ENCODE measurements at regions not wholly inside any gene's neighbourhood (a gene's known extent, or its start where the extent isn't known, plus 50 kb on each side); places are given as distances from the start of the nearest gene placed in this dataset.

GRCh38 chr15:69727121-69727924, 274.7 kb downstream of the RPLP1 start:
- TF ChIP-seq YY1 (IDR thresholded peaks at IDR 0.05; ENCODE audit: low read depth) (no peak), EGR1 (IDR thresholded peaks at IDR 0.05) (no peak), CEBPB (IDR thresholded peaks at IDR 0.05) (no peak), USF1 (IDR thresholded peaks at IDR 0.05) (no peak), FOXM1 (IDR thresholded peaks at IDR 0.05; ENCODE audit: borderline replicate concordance, low read depth) (no peak), CREB1 (IDR thresholded peaks at IDR 0.05; ENCODE audit: low read depth) (no peak), ZBTB7A (IDR thresholded peaks at IDR 0.05; ENCODE audit: low read depth) (no peak), TAF1 (IDR thresholded peaks at IDR 0.05; ENCODE audit: low read depth) (no peak), RAD21 (IDR thresholded peaks at IDR 0.05; ENCODE audit: low read depth) (no peak), EP300 (IDR thresholded peaks at IDR 0.05; ENCODE audit: borderline replicate concordance) (no peak), NFIC (IDR thresholded peaks at IDR 0.05) (no peak)
- TF ChIP-seq, protein P1, sequence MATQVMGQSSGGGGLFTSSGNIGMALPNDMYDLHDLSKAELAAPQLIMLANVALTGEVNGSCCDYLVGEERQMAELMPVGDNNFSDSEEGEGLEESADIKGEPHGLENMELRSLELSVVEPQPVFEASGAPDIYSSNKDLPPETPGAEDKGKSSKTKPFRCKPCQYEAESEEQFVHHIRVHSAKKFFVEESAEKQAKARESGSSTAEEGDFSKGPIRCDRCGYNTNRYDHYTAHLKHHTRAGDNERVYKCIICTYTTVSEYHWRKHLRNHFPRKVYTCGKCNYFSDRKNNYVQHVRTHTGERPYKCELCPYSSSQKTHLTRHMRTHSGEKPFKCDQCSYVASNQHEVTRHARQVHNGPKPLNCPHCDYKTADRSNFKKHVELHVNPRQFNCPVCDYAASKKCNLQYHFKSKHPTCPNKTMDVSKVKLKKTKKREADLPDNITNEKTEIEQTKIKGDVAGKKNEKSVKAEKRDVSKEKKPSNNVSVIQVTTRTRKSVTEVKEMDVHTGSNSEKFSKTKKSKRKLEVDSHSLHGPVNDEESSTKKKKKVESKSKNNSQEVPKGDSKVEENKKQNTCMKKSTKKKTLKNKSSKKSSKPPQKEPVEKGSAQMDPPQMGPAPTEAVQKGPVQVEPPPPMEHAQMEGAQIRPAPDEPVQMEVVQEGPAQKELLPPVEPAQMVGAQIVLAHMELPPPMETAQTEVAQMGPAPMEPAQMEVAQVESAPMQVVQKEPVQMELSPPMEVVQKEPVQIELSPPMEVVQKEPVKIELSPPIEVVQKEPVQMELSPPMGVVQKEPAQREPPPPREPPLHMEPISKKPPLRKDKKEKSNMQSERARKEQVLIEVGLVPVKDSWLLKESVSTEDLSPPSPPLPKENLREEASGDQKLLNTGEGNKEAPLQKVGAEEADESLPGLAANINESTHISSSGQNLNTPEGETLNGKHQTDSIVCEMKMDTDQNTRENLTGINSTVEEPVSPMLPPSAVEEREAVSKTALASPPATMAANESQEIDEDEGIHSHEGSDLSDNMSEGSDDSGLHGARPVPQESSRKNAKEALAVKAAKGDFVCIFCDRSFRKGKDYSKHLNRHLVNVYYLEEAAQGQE (IDR thresholded peaks at IDR 0.05; ENCODE audit: low read depth), result no peak

All from Ishikawa (cell line).